Activated T-cell treated with anti-CD3 and anti-CD28 coated beads, Interleukin-2, amount 50 U/mL, for 24 hours (primary cell): ENCODE measurements at regions not wholly inside any gene's neighbourhood (a gene's known extent, or its start where the extent isn't known, plus 50 kb on each side); places are given as distances from the start of the nearest gene placed in this dataset.

Experiments used
- DNase-seq: peaks from one replicate; pipeline ENCODE4 v3.0.0-alpha.2; 2020
- H3K27ac Mint-ChIP-seq: 2 replicates; pipeline ENCODE4 v1.8.0; 2020; ENCODE audit warnings: mild to moderate bottlenecking, mixed read lengths
- H3K27me3 Mint-ChIP-seq: 2 replicates; pipeline ENCODE4 v1.8.0; 2020; ENCODE audit warnings: mixed read lengths
- H3K36me3 Mint-ChIP-seq: 2 replicates; pipeline ENCODE4 v1.8.0; 2020; ENCODE audit warnings: low read depth, mixed read lengths
- H3K4me1 Mint-ChIP-seq: 2 replicates; pipeline ENCODE4 v1.8.0; 2020; ENCODE audit warnings: low read depth, mixed read lengths
- H3K4me3 Mint-ChIP-seq: 2 replicates; pipeline ENCODE4 v1.8.0; 2020; ENCODE audit warnings: mild to moderate bottlenecking, moderate library complexity, mixed read lengths
- H3K9me3 Mint-ChIP-seq: 2 replicates; pipeline ENCODE4 v1.8.0; 2020; ENCODE audit warnings: mixed read lengths

- Mint-ChIP-seq H3K27me3 (no peaks in the 10 kb centered on the region), H3K4me3 (no peak overlapping the region)
- DNase-seq = no peak
Observed at GRCh38 chr4:31516520-31516919, 796.4 kb downstream of the PCDH7 start.

GRCh38 chr4:31518796-31519250 lies 798.7 kb downstream of the PCDH7 start:
- Mint-ChIP-seq H3K4me1 (no peaks in the 10 kb centered on the region), H3K27me3 (no peaks in the 10 kb centered on the region), H3K36me3 (no peaks in the 10 kb centered on the region), H3K27ac (no peak overlapping the region), H3K4me3 (no peak overlapping the region), H3K9me3 (peaks cover 22% of the 10 kb centered on the region)
- DNase-seq = no peak

More at GRCh38 chr4:31516520-31516919, 796.4 kb downstream of the PCDH7 start:
- Mint-ChIP-seq H3K36me3 (no peaks in the 10 kb centered on the region), H3K27ac (no peak overlapping the region), H3K4me1 (no peaks in the 10 kb centered on the region), H3K9me3 (peaks cover 23% of the 10 kb centered on the region)

- Mint-ChIP-seq H3K9me3 (peaks cover 57% of the 10 kb centered on the region), H3K27me3 (no peaks in the 10 kb centered on the region), H3K36me3 (no peaks in the 10 kb centered on the region), H3K4me3 (no peak overlapping the region), H3K27ac (no peak overlapping the region), H3K4me1 (no peaks in the 10 kb centered on the region)
- no peak for DNase-seq
Observed at GRCh38 chr4:31530555-31530954, 810.4 kb downstream of the PCDH7 start.

- Mint-ChIP-seq H3K4me3 (no peak overlapping the region), H3K36me3 (no peaks in the 10 kb centered on the region), H3K27ac (no peak overlapping the region), H3K4me1 (no peaks in the 10 kb centered on the region), H3K27me3 (no peaks in the 10 kb centered on the region), H3K9me3 (peaks cover 17% of the 10 kb centered on the region)
- no peak for DNase-seq
Observed at GRCh38 chr4:31538877-31539276, 818.7 kb downstream of the PCDH7 start.

DNA sequence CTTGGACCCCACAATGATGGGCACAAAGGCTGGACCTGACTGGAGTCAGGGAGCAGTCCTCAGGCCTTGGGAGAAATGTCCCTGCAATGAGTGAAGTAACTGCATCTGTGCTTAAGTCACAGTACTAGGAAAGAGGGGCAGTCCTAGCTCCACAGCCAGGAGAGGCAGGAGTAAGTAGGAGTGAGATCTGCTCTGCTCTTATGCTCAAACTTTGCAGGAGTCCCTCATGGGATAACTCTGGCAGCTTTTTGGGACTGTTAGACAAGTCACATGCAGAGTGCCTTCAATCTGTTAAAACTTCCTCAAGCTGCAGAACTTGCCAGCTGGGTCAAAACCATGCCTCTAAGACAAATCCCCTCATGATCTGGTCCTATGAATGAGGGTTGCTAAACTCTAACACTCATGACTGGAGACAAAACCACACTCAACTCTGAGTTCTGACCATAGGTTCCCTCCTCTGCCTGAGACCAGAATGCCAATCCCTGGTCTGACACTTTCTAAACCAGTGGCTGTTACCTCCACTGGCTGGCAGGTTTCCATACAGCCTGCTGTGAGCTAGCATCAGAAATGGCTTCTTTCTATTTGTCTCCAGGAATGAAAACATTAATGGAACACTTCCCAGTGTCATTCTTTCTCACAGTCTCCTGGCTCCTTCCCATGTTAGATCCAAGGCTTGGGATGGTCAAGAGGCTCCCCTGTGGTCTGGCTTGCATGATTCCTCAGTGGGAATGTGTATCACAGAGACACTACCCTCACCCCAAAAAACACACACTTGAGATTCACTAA lies 819.3 kb downstream of the PCDH7 start:
- peaks cover 13% of the 10 kb centered on the region for H3K9me3 Mint-ChIP-seq
- no peak overlapping the region for H3K27ac Mint-ChIP-seq
- H3K4me1 Mint-ChIP-seq = no peaks in the 10 kb centered on the region
- DNase-seq = no peak
- no peaks in the 10 kb centered on the region for H3K36me3 Mint-ChIP-seq
- no peaks in the 10 kb centered on the region for H3K27me3 Mint-ChIP-seq
- H3K4me3 Mint-ChIP-seq = no peak overlapping the region

DNA sequence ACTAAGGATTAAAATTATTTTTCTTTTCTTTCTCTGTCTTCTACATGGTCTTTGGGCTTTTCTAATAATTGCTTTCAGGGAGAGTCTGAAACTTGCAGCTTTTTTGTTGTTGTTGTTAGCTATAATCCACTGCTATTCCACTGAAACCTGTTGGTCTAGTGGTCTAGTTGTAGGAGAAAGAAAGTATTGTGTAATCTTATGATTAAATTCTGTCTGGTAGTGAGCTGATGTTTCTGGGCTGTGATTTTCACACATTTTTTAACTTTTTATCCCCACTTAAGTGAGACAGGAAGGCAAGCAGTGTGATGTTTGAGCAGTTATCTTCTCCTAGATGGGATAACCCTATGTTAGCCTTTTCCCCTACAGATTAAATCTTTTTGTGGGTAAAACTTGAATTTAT lies 825.2 kb downstream of the PCDH7 start:
- H3K36me3 Mint-ChIP-seq = no peaks in the 10 kb centered on the region

GRCh38 chr4:31545755-31546154 lies 825.6 kb downstream of the PCDH7 start:
- no peaks in the 10 kb centered on the region for H3K36me3 Mint-ChIP-seq
- H3K27me3 Mint-ChIP-seq = no peaks in the 10 kb centered on the region
- no peaks in the 10 kb centered on the region for H3K4me1 Mint-ChIP-seq
- DNase-seq = no peak
- H3K4me3 Mint-ChIP-seq = no peak overlapping the region
- H3K27ac Mint-ChIP-seq = no peak overlapping the region
- peaks cover 13% of the 10 kb centered on the region for H3K9me3 Mint-ChIP-seq

More for the DNA sequence above, 825.2 kb downstream of the PCDH7 start:
- Mint-ChIP-seq H3K27me3 (no peaks in the 10 kb centered on the region), H3K27ac (no peak overlapping the region), H3K9me3 (peaks cover 13% of the 10 kb centered on the region), H3K4me1 (no peaks in the 10 kb centered on the region), H3K4me3 (no peak overlapping the region)
- DNase-seq = no peak

DNA sequence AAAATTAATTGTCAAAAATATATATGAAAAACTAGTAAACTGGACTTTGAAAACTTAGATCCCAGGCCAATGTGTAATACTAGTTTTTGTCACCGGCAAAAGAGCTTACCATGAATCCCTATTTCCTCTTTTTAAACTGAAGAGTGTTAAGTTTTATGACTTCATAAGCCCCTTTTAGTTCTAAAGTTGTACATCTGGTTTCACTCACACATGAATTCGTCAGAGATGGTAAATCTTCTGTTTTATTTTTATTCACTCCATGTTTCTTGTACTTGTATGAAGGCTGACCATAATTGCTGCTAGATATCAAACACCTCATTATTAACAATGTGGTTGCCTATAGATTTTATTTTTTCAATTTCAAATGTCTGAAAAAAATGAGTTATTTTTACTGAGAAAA lies 827.9 kb downstream of the PCDH7 start:
- Mint-ChIP-seq H3K4me3 (no peak overlapping the region), H3K4me1 (no peaks in the 10 kb centered on the region), H3K27ac (no peak overlapping the region), H3K9me3 (peaks cover 13% of the 10 kb centered on the region), H3K27me3 (no peaks in the 10 kb centered on the region), H3K36me3 (no peaks in the 10 kb centered on the region)
- DNase-seq = no peak

GRCh38 chr4:31548823-31549222 lies 828.7 kb downstream of the PCDH7 start:
- H3K27me3 Mint-ChIP-seq = no peaks in the 10 kb centered on the region
- DNase-seq = no peak
- H3K9me3 Mint-ChIP-seq = peaks cover 12% of the 10 kb centered on the region
- H3K4me3 Mint-ChIP-seq = no peak overlapping the region
- H3K4me1 Mint-ChIP-seq = no peaks in the 10 kb centered on the region
- H3K36me3 Mint-ChIP-seq = no peaks in the 10 kb centered on the region
- no peak overlapping the region for H3K27ac Mint-ChIP-seq

DNA sequence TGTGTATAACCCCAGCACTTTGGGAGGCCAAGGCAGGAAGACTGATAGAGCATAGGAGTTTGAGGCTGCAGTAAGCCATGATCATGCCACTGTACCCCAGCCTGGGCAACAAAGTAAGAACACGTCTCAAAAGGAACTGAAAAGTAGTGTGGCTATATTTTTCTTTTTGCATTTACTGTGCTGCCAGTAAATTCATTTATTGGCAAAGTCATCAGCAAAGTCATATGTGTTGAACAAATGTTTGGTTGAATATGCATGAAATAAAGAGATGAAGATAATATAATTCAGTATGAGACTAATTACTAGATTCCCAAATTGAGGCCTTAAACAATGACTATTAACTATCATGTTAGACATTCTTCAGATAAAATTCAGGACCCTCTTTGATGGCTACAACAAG lies 829.1 kb downstream of the PCDH7 start:
- Mint-ChIP-seq H3K4me3 (no peak overlapping the region), H3K36me3 (no peaks in the 10 kb centered on the region), H3K9me3 (peaks cover 12% of the 10 kb centered on the region), H3K27me3 (no peaks in the 10 kb centered on the region), H3K27ac (no peak overlapping the region), H3K4me1 (no peaks in the 10 kb centered on the region)
- DNase-seq = no peak

- H3K4me3 Mint-ChIP-seq = no peak overlapping the region
- no peaks in the 10 kb centered on the region for H3K4me1 Mint-ChIP-seq
- H3K27ac Mint-ChIP-seq = no peak overlapping the region
- no peaks in the 10 kb centered on the region for H3K36me3 Mint-ChIP-seq
- H3K9me3 Mint-ChIP-seq = peaks cover 9% of the 10 kb centered on the region
- no peaks in the 10 kb centered on the region for H3K27me3 Mint-ChIP-seq
- no peak for DNase-seq
Observed at GRCh38 chr4:31557437-31557836, 837.3 kb downstream of the PCDH7 start.

- no peak overlapping the region for H3K4me3 Mint-ChIP-seq
- no peaks in the 10 kb centered on the region for H3K27me3 Mint-ChIP-seq
Observed at GRCh38 chr4:31573554-31573953, 853.4 kb downstream of the PCDH7 start.

DNA sequence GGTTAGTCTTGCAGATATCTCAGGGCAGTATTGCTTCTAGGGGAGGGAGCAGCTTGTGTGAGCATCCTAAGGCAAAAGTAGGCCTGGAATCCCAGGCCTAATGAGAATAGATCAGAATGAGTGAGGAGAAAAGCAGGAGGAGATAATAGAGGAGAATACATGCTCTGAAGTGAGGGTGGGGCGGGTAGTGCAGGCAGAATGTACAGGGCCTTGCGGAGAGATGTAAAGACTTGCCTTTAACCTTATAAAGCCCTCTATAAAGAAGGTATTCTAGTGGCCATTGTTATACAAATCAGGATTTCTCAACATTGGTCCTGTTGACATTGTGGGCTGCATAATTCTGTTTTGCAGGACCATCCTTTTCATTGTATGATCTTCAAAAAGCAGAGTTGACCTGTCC lies 855.3 kb downstream of the PCDH7 start:
- Mint-ChIP-seq H3K9me3 (peaks cover 12% of the 10 kb centered on the region), H3K36me3 (no peaks in the 10 kb centered on the region), H3K27me3 (no peaks in the 10 kb centered on the region), H3K4me1 (no peaks in the 10 kb centered on the region), H3K27ac (no peak overlapping the region), H3K4me3 (no peak overlapping the region)
- no peak for DNase-seq

More at GRCh38 chr4:31573554-31573953, 853.4 kb downstream of the PCDH7 start:
- Mint-ChIP-seq H3K27ac (no peak overlapping the region), H3K4me1 (no peaks in the 10 kb centered on the region), H3K36me3 (no peaks in the 10 kb centered on the region), H3K9me3 (peaks cover 7% of the 10 kb centered on the region)
- no peak for DNase-seq

- Mint-ChIP-seq H3K27ac (no peak overlapping the region), H3K4me3 (no peak overlapping the region), H3K27me3 (no peaks in the 10 kb centered on the region), H3K9me3 (peaks cover 8% of the 10 kb centered on the region), H3K4me1 (no peaks in the 10 kb centered on the region), H3K36me3 (no peaks in the 10 kb centered on the region)
- no peak for DNase-seq
Observed at GRCh38 chr4:31580843-31581242, 860.7 kb downstream of the PCDH7 start.

DNA sequence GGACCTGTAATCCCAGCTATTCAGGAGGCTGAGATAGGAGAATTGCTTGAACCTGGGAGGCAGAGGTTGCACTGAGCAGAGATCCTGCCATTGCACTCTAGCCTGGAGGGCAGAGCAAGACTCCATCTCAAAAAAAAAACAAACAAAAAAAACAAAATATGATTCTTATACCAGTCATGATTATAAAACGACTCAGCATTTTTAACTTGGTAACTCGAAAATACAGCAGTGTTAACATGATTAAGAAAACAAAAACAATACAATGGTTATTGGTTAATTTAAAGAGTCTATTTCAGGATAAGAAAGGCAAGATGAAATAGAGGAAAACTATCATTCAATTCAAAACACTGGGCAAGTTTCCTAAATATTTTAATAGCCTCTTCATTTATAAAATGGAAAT lies 865.3 kb downstream of the PCDH7 start:
- H3K4me1 Mint-ChIP-seq = no peaks in the 10 kb centered on the region
- H3K9me3 Mint-ChIP-seq = no peaks in the 10 kb centered on the region
- no peaks in the 10 kb centered on the region for H3K36me3 Mint-ChIP-seq
- no peak overlapping the region for H3K4me3 Mint-ChIP-seq
- H3K27ac Mint-ChIP-seq = no peak overlapping the region
- no peak for DNase-seq
- no peaks in the 10 kb centered on the region for H3K27me3 Mint-ChIP-seq
